C4-2B (cell line): ENCODE measurements at regions not wholly inside any gene's neighbourhood (a gene's known extent, or its start where the extent isn't known, plus 50 kb on each side); places are given as distances from the start of the nearest gene placed in this dataset.

Source experiments
- H3K27ac ChIP-seq: fragments of 450-650 bp; 2 replicates; pipeline ENCODE4 v1.5.1; 2017
- ZFX ChIP-seq: fragments of 450-650 bp; IDR thresholded peaks from 2 replicates; pipeline ENCODE4 v1.6.1; 2017
- TF ChIP-seq, protein P1 (sequence below): fragments of 450-650 bp; conservative IDR thresholded peaks from 2 replicates; pipeline ENCODE4 v1.5.1; 2017; ENCODE audit warnings: mild to moderate bottlenecking

DNA sequence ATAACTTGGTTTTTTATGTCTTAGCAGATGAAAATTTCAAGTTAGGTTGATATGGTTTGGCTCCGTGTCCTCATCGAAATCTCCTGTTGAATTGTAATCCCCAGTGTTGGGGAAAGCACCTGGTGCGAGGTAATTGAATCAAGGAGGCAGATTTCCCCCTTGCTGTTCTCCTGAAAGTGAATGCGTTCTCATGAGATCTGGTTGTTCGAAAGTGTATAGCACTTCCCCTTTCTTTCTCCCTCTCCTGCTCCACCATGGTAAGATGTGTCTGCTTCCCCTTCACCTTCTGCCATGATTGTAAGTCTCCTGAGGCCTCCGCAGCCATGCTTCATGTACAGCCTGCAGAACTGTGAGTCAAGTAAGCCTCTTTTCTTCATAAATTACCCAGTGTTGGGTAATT, 242.1 kb upstream of the TNP1 start:
- no peak overlapping the region for H3K27ac ChIP-seq
- TF ChIP-seq ZFX, result no peak
- TF ChIP-seq, protein P1, sequence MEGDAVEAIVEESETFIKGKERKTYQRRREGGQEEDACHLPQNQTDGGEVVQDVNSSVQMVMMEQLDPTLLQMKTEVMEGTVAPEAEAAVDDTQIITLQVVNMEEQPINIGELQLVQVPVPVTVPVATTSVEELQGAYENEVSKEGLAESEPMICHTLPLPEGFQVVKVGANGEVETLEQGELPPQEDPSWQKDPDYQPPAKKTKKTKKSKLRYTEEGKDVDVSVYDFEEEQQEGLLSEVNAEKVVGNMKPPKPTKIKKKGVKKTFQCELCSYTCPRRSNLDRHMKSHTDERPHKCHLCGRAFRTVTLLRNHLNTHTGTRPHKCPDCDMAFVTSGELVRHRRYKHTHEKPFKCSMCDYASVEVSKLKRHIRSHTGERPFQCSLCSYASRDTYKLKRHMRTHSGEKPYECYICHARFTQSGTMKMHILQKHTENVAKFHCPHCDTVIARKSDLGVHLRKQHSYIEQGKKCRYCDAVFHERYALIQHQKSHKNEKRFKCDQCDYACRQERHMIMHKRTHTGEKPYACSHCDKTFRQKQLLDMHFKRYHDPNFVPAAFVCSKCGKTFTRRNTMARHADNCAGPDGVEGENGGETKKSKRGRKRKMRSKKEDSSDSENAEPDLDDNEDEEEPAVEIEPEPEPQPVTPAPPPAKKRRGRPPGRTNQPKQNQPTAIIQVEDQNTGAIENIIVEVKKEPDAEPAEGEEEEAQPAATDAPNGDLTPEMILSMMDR, result no peak

DNA sequence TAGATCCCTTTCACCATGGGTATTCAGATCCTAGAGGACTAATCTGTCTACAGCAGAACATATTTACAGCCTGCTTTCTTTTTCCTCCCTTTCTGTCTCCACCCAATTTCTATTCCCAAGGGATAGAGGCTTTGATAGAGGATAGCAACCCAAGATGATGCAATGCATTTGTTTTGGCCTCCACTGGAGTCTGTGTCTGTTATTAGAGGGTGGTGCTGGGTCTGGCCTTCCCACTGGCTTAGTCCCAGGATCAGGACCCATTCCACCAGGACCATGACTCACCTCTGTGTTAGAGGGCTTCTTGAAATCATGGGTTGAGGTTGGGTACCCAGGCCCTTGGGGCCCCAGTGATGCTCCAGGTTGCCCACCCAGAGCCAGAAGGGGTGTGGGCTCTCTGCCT, 239.7 kb upstream of the TNP1 start:
- no peak for TF ChIP-seq ZFX
- TF ChIP-seq, protein P1, result no peak

DNA sequence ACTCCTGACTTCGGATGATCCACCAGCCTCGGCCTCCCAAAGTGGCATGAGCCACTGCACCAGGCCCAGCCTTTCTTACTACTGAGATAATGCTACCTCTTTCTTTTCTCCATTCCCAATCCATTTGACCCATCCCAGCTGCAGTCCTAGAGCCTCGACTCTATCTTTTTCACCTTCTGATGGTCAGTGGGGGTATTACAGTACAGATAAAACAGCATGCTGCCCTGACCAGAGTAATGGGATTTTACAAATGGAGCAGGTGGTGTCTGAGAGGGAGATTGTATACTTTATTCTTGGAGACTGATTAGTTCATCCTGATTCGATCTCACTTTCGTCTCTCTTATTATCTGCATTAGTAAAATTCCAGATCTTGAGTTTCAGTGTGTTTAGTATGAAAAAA, 238.6 kb upstream of the TNP1 start:
- no peak for TF ChIP-seq ZFX
- TF ChIP-seq, protein P1, result no peak
- no peak overlapping the region for H3K27ac ChIP-seq

More for the DNA sequence above, 239.7 kb upstream of the TNP1 start:
- H3K27ac ChIP-seq, result no peak overlapping the region

DNA sequence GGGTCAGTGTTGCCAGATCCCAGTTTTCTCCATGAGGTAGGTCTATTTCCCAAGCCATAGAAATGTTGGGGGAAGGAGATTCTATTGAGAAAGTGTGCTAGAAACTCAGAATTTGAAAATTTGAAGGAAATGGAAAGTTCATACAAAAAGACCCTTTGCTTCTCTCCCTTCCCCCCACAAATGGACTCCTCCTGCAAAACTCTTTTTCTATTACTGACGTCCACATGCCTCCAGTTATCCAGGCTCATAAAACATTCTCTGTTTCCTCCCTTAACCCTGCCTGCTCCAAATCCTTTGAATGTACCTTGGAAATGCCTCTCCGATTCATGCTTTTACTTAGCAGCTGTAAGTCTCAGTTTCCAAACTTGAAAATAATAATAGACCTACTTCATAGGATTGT, 237.5 kb upstream of the TNP1 start:
- no peak for TF ChIP-seq ZFX
- TF ChIP-seq, protein P1, result no peak
- no peak overlapping the region for H3K27ac ChIP-seq

GRCh38 chr2:217096474-217097225, 236.8 kb upstream of the TNP1 start:
- TF ChIP-seq, protein P1, result no peak
- no peak for TF ChIP-seq ZFX

DNA sequence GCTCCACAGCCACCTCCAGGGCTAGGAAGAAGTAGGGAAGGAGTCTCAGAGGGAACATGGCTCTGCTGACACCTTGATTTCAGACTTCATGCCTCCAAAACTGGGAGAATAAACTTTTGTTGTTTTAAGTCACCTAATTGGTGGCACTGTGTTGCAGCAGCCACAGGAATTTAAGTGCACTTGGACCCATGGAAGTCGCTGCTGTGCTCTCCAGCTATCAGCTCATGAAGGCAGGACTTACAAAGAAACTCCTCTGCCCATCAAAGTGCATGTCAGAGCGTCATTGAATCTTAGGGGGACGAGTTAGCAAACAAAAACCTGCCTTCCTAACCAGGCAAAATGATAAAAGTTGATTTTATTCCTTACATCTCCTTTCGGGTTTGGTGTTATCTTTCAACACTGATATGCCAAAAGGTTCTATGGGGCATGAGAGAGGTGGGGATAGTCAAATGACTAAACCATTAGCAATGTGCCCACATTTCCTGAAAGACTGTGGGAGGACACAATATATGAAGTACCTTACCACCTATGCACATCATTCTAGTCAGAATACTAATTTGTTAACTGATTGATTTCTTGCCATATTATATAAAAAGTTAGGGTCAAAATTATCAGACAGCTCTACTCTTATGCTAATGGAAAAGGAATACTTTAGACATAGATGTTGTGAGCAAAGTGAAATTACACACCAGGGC, 235.8 kb upstream of the TNP1 start:
- TF ChIP-seq, protein P1, result no peak
- no peak for TF ChIP-seq ZFX
- H3K27ac ChIP-seq, result no peak overlapping the region

More at GRCh38 chr2:217096474-217097225, 236.8 kb upstream of the TNP1 start:
- no peak overlapping the region for H3K27ac ChIP-seq

DNA sequence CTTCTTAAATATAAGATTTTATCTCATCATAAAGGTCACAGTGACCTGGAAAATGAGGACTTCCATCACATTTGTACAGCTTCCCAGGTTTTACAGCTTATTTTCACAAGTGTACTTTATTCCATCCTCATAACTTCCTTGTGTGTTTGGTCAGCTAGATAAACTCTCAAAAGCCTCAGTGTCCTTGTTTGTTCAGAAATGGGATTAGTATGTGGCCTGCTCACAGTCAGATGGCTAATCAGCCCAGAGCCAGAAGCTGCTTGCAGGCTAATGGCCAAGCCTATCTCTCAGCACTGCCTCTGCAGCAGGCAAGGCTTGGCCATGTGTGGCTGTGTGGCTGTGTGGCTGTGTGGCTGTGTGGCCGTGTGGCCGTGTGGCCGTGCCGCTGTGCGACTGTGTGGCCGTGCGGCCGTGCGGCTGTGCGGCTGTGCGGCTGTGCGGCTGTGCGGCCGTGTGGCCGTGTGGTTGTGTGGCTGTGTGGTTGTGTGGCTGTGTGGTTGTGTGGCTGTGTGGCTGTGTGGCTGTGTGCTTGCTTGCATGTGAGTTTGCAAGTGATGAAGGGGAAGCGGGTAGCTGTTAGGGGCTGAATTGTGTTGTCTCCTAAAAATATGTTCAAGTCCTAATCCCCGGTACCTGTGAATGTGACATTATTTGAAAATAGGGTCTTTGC, 233.0 kb upstream of the TNP1 start:
- TF ChIP-seq ZFX, result no peak
- TF ChIP-seq, protein P1, result no peak
- peak overlapping the region; percentile 72 for H3K27ac ChIP-seq
